CD4-positive, alpha-beta T cell treated with Interleukin-17A for 1 hour (primary cell): ENCODE measurements at regions not wholly inside any gene's neighbourhood (a gene's known extent, or its start where the extent isn't known, plus 50 kb on each side); places are given as distances from the start of the nearest gene placed in this dataset.

Source experiments
- DNase-seq: peaks from one replicate; pipeline ENCODE4 v3.0.0-alpha.2; 2020

- no peak for DNase-seq
Measured at GRCh38 chr5:124352312-124352711, 394.1 kb downstream of the ZNF608 start.

GRCh38 chr5:124349931-124350330, 396.5 kb downstream of the ZNF608 start:
- no peak for DNase-seq

- DNase-seq: no peak
Measured at GRCh38 chr5:124343451-124343867, 403.0 kb downstream of the ZNF608 start.

GRCh38 chr5:124342986-124343385, 403.5 kb downstream of the ZNF608 start:
- no peak for DNase-seq

- no peak for DNase-seq
Measured at GRCh38 chr5:124342584-124342983, 403.9 kb downstream of the ZNF608 start.

GRCh38 chr5:124342027-124342471, 404.4 kb downstream of the ZNF608 start:
- no peak for DNase-seq

- no peak for DNase-seq
Measured at GRCh38 chr5:124341066-124341858, 405.2 kb downstream of the ZNF608 start.

- no peak for DNase-seq
Measured at GRCh38 chr5:124337996-124338395, 408.4 kb downstream of the ZNF608 start.

GRCh38 chr5:124333298-124333979, 413.0 kb downstream of the ZNF608 start:
- DNase-seq: no peak

GRCh38 chr5:124332273-124332672, 414.2 kb downstream of the ZNF608 start:
- DNase-seq: no peak

GRCh38 chr5:124330595-124331220, 415.7 kb downstream of the ZNF608 start:
- DNase-seq: no peak

- no peak for DNase-seq
Measured at GRCh38 chr5:124328201-124328600, 418.2 kb downstream of the ZNF608 start.

- DNase-seq: no peak
Measured at GRCh38 chr5:124318661-124319060, 427.8 kb downstream of the ZNF608 start.

GRCh38 chr5:124317451-124317850, 429.0 kb downstream of the ZNF608 start:
- DNase-seq: no peak

GRCh38 chr5:124315741-124316415, 430.6 kb downstream of the ZNF608 start:
- DNase-seq: no peak

GRCh38 chr5:124310453-124310852, 436.0 kb downstream of the ZNF608 start:
- no peak for DNase-seq

GRCh38 chr5:124309241-124309980, 437.0 kb downstream of the ZNF608 start:
- no peak for DNase-seq

- no peak for DNase-seq
Measured at GRCh38 chr5:124303366-124303765, 443.1 kb downstream of the ZNF608 start.

GRCh38 chr5:124302533-124302932, 443.9 kb downstream of the ZNF608 start:
- no peak for DNase-seq

- no peak for DNase-seq
Measured at GRCh38 chr5:124301850-124302249, 444.6 kb downstream of the ZNF608 start.

GRCh38 chr5:124300815-124301621, 445.4 kb downstream of the ZNF608 start:
- DNase-seq: no peak

GRCh38 chr5:124297826-124298225, 448.6 kb downstream of the ZNF608 start:
- DNase-seq: no peak
